ENCODE measurements at regions not wholly inside any gene's neighbourhood (a gene's known extent, or its start where the extent isn't known, plus 50 kb on each side); places are given as distances from the start of the nearest gene placed in this dataset.
"Not testable (repeated sequence)": the region's sequence is repeated elsewhere in the genome, so short reads cannot be mapped to it uniquely, and the experiment has no call there.

DNA sequence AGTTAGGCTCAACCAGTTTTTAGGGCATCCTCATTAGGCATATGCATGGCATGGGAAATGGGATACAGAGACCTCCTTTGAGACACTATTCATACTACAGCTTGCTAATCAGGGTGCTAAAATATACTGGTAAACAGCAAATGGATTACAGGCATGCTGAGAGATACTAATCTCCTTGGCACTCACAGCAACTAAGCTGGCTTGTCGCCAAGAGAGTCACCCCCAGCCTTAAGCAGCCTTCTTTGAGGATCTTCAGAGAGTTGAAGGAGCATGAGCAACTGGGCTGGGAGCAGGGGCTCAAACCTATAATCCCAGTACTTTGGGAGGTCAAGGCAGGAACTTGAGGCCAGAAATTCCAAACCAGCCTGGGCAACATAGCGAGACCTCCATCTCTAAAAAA, 120.1 kb upstream of the NR5A2 start:
- TF ChIP-seq, protein P1, sequence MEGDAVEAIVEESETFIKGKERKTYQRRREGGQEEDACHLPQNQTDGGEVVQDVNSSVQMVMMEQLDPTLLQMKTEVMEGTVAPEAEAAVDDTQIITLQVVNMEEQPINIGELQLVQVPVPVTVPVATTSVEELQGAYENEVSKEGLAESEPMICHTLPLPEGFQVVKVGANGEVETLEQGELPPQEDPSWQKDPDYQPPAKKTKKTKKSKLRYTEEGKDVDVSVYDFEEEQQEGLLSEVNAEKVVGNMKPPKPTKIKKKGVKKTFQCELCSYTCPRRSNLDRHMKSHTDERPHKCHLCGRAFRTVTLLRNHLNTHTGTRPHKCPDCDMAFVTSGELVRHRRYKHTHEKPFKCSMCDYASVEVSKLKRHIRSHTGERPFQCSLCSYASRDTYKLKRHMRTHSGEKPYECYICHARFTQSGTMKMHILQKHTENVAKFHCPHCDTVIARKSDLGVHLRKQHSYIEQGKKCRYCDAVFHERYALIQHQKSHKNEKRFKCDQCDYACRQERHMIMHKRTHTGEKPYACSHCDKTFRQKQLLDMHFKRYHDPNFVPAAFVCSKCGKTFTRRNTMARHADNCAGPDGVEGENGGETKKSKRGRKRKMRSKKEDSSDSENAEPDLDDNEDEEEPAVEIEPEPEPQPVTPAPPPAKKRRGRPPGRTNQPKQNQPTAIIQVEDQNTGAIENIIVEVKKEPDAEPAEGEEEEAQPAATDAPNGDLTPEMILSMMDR (conservative IDR thresholded peaks at IDR 0.05): no peak

DNA sequence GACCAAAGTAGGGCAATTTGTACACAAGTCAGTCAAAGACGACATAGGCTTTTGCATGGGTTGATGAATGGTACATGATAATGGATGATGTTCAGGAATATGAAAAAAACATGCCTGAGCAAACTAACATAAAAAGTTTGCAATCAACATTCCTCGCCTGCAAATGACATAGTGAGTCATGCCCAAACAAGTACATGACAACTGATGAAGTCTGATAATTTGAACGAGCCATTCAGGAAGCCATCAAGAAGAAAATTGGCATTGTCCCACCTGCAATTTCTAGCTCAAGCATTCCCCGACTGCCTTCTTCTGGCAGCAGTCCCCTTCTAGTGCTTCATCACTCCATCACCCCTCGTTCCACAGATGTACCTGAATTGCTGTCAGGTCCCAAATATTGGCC, 118.4 kb upstream of the NR5A2 start:
- no peak overlapping the region for H3K27ac ChIP-seq
- TF ChIP-seq, protein P1 (conservative IDR thresholded peaks at IDR 0.05): no peak

More for the DNA sequence above, 120.1 kb upstream of the NR5A2 start:
- H3K27ac ChIP-seq: no peak overlapping the region

DNA sequence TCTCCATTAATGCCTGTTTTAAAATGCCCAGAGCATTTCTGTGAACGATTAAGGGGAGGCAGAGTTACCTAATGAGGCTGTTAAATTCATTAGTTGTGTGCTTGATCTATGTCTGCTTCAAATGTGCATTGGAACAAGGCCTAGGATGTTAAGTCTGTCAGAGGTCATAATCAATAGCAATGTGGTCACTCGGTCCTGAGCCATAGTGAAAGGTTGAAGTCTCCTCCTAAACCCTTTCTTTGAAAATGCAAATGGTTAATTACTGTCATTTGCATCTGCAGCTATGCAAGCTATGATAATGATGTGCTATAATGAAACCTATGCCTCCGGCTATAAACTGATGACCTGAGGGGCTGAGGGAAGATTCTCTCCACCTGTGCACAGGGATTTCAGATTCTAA, 114.2 kb upstream of the NR5A2 start:
- TF ChIP-seq, protein P1 (conservative IDR thresholded peaks at IDR 0.05): no peak
- H3K27ac ChIP-seq: no peak overlapping the region

DNA sequence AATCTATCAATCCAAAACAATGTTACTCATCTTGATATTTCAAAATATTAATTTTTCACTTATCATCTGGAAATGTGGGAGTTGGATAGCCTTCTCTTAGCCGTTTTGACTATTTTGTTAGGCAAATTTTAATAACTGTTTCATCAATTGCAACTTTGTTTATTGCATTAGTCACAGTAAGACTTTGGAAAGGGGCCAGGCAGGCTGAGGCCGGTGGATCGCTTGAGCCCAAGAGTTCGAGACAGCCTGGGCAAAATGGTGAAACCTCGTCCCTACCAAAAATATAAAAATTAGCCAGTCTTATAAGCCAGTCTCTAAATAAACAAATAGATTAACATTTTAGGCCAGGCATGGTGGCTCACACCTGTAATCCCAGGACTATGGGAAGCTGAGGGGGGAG, 113.0 kb upstream of the NR5A2 start:
- TF ChIP-seq, protein P1 (conservative IDR thresholded peaks at IDR 0.05): no peak

DNA sequence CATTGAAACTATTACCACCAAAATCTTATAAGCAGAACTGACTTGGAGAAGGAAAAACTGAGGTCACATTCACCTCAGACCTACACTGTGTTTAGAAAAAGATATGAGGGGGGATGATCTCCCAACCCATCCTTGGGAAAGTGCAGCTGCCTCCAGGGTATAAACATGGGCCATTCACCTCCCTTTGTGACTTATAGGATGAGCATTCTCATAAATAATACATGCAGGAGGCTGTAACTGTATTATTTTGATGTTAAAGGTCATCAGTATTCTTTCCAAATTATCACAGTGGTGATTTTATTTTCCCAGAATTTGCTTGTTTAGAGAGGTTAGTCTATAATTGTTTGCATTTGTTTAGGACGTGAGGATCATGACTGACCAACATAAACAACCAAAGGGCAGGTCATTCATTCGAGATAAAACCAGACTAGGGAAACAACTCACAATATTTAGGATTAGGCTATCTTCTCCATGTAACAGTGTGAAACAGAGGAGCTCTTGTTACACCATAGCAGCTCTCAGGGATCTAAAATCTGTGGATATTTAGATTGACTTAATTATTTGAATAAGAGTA, 109.2 kb upstream of the NR5A2 start:
- no peak overlapping the region for H3K27ac ChIP-seq
- TF ChIP-seq, protein P1 (conservative IDR thresholded peaks at IDR 0.05): no peak

More for the DNA sequence above, 113.0 kb upstream of the NR5A2 start:
- no peak overlapping the region for H3K27ac ChIP-seq

DNA sequence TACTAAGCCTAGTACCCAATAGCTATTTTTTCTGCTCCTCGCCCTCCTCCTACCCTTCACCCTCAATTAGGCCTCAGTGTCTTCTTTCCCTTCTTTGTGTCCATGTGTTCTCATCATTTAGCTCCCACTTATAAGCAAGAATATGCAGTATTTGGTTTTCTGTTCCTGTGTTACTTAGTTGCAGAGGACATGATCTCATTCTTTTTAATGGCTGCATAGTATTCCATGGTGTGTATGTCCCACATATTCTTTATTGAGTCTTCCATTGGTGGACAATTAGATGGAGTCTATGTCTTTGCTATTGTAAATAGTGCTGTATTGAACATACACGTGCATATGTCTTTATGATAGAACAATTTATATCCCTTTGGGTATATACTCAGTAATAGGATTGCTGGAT, 106.9 kb upstream of the NR5A2 start:
- TF ChIP-seq, protein P1 (conservative IDR thresholded peaks at IDR 0.05): no peak

DNA sequence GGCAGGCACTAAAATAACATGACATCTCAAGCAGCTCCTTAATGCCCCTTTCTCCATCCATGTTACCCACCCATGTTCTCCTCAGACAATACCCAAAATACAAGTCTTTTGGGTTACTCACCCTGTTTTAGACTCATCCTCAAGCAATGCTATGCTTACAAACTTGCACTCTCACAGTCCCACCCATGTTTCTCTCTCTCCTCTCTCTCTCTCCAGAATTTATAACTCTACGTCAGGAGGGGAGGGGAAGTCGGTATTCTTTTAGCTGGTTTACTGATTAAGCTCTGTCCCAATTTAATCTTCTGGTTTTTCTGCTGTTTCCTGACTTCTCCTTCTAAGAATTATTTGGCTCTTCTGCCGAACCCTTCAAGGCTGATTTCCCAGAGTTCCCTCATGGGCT, 98.0 kb upstream of the NR5A2 start:
- TF ChIP-seq, protein P1 (conservative IDR thresholded peaks at IDR 0.05): no peak

More for the DNA sequence above, 106.9 kb upstream of the NR5A2 start:
- H3K27ac ChIP-seq: no peak overlapping the region

DNA sequence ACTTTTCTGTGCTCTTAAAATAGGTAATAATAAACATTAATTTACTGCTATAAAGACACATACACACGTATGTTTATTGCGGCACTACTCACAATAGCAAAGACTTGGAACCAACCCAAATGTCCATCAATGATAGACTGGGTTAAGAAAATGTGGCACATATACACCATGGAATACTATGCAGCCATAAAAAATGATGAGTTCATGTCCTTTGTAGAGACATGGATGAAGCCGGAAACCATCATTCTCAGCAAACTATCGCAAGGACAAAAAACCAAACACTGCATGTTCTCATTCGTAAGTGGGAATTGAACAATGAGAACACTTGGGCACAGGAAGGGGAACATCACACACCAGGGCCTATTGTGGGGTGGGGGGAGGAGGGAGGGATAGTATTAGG, 97.4 kb upstream of the NR5A2 start:
- H3K27ac ChIP-seq: not testable (repeated sequence)

More for the DNA sequence above, 98.0 kb upstream of the NR5A2 start:
- H3K27ac ChIP-seq: no peak overlapping the region

Measured in VCaP (cell line).